GM21528 (cell line): ENCODE measurements at regions not wholly inside any gene's neighbourhood (a gene's known extent, or its start where the extent isn't known, plus 50 kb on each side); places are given as distances from the start of the nearest gene placed in this dataset.

Source experiments
- ATAC-seq: cut with Tn5 transposase; IDR thresholded peaks from one replicate; pipeline ENCODE4 v1.9.1; 2021; ENCODE audit warnings: mild to moderate bottlenecking, moderate library complexity; ENCODE audit not compliant: unreplicated experiment, low FRiP score

DNA sequence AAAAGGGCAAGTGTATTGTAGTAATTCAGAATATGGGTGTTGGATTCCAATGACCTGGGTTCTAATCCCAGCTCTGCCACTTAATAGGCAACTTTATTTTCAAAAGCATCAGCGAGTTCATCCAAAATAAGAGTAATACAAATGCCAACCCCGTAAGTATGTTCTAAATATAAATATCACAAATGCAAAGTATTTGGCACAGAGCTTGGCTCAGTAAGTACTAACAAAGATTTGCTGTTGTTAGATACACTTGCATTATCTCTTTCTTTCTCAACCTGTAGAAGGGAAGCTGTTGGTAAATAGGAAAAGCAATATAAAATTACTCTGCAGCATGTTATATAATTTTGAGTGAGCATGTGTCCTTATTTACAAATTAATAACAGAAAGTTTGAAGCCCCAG lies 1302.6 kb upstream of the FAM98A start:
- ATAC-seq, result no peak

DNA sequence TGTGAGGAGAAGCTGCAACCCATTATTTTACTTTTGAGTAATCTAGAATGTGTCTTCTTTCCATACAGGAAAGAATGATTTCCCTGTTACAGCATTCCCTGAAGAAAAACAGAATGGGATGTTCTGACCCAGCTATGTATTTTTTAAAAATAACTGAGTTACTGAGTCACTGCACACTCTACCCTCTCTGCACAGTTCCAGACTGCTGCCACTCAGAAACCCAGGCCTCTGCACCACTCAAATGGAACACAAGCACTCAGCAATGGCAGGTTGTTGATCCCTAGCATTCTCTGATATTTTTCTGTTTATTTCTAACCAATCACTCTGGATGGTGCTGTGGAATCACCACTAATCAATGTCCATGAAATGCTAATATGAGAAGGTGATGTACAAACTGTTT lies 1300.0 kb upstream of the FAM98A start:
- no peak for ATAC-seq

DNA sequence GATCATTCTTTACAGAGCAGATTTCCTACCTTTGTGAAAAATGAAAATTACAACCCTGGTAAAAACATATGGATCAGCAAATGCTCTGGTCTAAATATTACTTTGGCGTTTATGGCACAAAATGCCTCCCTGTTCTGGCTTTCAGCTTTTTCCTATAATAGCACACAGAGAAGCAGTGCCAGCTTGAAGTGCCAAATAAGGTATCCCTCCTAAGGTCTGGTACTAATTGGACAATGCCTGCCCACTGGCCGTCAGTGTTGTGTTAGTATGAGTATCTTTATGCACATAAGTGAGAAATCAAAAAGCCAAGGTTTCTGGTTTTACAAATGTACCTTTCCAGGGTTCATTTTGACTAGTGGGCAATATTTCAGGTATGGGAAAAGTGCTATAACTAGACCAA lies 1293.7 kb upstream of the FAM98A start:
- no peak for ATAC-seq

DNA sequence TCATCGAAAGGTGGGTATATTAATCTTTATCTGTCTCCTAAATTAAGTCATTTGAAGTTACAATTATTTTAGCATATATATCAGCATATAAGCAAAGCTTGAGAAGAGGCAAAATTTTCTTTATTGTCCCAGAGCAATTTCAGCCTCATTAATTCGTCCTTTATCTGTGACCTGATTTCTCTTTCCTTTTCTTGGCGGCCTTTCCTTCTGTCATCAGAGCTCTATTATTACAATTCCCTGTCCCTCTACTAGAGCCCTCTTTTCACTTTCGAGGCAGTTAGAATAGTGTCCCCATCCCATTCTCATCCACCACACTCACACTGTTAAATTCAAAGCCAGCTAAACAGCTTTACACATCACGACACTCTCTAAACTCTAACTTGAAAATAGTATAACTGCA lies 1293.2 kb upstream of the FAM98A start:
- ATAC-seq, result no peak

DNA sequence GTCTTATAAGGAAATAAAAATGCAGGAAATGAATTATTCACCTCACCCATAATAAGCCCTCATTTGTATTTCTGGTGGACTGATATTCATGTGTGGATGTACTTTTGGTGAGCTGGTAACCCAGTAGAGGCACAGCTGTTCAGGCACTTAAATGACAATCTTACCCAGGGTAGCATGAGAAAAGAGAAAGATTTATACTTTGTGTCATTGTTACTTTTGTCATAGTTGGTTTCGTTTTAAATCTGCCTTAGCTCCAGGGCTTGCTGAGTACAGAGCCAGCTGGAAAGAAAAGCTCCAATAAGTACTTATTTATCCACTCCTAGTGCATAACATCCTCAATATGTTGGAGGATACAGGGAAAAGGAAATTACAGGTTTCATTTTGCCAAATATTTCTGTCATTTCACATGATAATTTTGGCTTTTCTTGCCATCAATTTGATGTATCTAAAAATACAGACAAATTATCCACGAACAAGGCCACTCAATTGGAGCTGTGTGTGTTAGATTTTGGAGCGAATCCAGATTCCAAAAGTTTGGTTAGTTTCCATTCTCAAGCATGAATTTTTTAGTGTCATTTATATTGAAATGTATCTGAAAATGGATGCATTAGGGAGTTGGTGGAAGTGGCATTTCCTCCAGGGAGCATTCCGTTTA lies 1276.1 kb upstream of the FAM98A start:
- no peak for ATAC-seq

DNA sequence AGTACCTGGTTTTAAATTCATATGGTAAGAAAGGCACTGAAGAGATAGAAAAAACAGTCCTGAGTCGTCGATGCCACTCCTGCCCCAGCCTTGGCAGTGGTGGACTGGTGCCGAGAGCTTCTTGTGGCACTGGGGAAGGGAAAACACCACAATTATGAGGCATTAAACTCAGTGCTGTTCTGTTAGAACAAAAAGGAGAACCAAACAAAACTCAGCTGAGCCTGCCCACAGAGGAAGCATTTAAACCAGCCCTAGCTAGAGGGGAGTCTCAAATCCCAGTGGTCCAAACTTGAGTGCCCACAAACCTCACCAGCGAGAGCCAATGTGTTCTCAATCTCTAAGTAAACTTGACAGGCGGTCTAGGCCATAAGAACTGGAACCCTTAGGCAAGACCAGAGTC lies 1254.5 kb upstream of the FAM98A start:
- ATAC-seq, result no peak

DNA sequence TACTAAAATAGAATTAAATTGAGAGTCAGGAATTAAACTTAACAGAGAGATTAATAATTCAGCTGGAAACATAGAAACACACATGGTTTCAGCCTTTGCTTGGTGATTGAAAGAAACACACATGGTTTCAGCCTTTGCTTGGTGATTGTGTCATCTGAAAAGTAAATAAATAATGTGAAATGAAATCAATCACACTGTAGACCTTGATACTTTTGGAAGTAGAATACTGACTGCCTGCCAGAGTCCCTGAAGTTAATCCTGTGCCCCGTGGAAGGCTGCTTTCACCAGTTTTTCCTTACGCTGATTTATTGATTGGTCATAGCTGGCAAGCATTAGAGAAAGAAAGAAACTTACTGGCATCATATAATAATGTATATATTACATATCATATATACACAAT lies 1252.7 kb upstream of the FAM98A start:
- no peak for ATAC-seq

DNA sequence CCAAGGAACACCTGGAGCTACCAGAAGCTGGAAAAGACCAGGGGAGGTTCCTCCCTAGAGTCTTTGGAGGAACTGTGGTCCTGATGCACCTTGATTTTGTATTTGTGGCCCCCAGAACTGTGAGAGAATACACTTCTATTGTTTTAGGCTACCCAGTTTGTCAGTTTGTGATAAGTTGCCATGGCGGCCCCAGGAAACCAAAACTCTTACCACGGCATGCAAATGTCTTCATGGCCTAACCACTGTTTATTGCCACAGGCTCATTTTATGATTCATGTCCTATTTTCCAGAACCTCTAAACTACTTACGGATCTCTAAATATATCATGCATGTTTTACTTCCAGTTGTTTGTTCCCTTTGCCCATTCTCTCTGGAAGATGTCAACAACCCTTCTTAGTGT lies 1250.7 kb upstream of the FAM98A start:
- ATAC-seq, result no peak

DNA sequence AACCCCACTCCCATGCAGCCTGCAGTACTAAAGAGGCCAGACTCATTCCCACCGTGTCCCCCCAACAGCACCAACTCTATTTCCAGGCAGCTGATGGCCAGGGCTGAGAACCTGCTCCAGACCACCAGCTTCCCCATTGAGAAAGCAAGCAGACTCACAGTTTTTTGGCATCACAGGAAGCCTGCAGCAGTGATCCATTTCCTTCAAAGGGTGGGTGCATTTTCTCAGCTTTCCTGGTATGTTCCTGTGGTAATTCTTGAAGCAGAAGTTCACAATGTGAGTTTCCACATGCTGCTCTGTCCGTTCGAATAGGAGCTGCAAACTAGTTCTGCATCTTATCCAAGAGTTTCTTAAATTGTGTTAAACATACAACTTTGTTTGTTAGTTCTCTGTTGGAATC lies 1249.6 kb upstream of the FAM98A start:
- no peak for ATAC-seq

DNA sequence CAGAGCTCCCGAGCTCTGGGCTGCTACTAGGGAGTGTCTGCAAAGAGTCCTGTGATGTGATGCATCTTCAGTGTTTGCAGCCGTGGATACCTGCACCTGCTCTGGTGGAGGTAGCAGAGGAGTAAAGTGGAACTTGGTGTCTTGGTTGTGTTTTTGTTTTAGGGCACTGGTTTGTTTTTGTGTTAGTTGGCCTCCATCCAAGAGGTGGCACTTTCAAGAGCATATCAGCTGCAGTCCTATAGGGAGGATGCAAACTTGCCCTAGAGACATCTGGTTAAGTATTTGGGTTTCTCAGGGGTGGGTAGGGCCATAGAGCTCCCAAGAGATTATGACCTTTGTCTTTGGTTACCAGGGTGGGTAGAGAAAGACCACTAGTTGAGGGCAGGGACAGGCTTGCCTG lies 1249.0 kb upstream of the FAM98A start:
- ATAC-seq, result no peak

DNA sequence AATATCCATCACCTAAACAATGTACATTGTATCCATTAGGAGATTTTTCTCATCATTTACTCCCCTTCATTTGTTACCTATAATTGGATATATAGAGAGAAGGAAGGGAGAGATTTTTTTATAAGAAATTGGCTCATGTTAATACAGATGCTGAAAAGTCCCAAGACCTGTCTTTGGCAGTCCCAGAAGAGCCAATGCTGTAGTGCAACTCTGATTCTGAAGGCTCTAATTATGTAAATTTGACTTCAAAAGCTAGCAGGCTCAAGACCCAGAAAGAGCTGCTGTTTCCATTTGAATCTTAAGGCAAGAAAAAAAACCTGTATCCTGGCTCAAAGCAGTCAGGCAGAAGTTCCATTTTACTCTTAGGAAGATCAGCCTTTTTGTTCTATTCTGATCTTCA lies 1245.5 kb upstream of the FAM98A start:
- ATAC-seq, result no peak

DNA sequence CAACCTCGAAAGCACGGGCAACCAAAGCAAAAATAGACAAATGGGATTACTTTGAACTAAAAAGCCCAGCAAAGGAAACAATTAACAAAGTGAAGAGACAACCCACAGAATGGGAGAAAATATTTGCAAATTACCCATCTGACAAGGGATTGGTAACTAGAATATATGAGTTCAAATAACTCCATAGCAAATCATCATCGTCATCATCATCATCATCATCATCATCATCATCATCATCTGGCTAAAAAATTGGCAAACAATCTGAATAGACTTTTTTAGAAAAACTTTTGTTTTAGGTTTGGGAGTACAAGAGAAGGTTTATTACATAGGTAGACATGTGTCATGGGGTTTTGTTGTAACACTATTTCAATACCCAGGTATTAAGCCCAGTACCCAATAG lies 1239.3 kb upstream of the FAM98A start:
- ATAC-seq, result no peak

DNA sequence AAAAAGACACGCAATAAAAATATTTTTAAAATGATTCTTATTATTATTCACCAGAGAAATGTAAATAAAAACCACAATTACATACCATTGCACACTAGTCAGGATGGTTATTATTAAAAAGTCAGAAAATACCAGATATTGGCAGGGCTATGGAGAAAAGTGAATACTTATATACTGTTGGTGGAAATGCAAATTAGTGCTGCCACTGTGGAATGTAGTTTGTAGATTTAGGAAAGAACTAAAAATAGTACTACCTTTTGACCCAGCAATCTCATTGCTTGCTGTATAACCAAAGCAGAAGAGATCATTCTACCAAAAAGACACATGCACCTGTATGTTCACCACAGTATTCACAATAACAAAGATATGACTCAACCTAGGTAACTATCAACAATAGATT lies 1237.3 kb upstream of the FAM98A start:
- no peak for ATAC-seq

DNA sequence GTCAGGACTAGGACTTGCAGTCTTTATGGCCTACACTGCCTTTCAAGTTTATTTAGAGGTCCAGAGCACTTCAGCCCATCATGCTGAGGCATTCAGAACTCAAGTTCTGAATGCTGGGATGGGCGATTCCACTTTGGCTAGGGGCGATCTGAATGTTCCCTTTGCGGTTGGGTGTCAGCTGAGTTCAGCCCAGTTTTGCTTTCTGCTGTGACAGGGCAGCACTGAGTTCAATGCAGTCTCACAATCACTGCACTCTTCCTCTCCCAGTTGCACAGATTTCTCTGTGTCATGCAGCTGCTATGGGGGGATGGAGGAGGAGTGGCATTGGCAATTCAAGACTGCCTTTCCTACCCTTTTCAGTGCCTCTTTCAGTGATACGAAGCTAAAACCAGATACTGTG lies 1232.0 kb upstream of the FAM98A start:
- no peak for ATAC-seq

DNA sequence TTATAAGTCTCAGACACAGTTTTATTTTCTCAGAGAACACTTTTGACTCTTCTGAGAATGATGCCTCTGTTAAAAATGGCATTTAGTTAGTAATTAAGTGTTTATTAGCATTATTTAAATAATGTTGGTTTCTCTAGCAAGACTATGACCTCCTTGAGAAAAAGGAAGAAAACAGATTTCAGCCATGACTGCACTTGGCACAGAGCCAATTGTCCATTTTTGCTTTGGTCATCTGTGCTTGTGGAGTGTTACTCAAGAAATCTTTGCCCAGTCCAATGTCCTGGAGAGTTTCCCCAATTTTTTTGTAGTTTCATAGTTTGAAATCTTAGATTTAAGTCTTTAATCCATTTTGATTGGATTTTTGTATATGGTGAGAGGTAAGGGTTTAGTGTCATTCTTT lies 1229.4 kb upstream of the FAM98A start:
- no peak for ATAC-seq

DNA sequence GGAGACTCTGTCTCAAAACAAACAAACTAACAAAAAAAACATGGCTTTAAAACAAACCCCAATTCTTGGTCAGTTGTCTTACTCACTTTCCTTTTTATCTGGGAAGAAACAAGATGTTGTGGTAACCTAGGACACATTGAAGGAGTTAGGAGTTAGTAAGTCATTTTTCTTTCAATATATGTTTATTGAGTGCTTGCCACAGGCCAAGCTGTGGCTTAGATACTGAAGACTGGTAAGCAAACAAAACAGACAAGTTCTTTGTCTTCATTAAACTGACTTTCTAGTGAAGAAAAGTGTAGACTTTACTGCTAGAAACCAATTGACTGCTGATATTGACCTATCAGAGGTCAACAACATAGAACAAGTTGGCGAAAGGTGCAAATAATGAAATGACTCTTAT lies 1228.3 kb upstream of the FAM98A start:
- ATAC-seq, result no peak

DNA sequence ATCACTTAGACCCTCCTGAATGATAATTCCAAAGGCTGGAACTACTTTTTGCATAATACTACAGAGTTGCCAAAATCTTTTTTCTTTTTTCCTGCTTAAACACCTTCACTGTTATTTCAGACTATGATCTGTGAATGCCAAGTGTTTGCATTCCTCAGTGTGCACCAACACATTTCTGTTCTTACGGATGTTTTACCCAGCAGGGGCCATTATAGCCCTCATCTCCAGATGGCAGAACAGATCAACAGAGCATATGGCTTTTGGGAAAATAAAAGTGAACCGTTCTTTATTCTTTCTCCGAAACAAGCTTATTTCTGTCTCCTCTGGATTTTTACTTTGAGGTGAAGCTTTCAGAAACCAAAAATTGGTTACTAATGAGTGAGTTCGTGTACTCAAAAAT lies 1226.6 kb upstream of the FAM98A start:
- ATAC-seq, result no peak

DNA sequence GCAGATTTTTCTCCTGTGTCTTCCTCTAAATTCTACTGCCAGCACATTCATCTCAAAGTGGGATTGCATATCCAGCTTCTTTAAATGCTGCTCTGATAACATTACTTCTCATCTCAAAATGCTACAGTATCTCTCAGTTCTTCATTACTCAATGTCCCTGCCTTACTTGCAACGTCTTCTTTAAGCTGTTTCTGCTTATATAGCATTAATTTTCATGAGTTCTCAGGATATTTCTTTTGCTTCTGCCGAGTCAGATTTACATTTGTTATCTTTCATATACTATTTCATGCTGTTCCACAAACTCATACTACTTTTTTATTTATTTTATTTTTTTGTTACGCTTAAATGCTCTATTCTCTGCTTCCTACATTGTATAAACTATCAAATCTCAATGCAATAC lies 1223.5 kb upstream of the FAM98A start:
- no peak for ATAC-seq

DNA sequence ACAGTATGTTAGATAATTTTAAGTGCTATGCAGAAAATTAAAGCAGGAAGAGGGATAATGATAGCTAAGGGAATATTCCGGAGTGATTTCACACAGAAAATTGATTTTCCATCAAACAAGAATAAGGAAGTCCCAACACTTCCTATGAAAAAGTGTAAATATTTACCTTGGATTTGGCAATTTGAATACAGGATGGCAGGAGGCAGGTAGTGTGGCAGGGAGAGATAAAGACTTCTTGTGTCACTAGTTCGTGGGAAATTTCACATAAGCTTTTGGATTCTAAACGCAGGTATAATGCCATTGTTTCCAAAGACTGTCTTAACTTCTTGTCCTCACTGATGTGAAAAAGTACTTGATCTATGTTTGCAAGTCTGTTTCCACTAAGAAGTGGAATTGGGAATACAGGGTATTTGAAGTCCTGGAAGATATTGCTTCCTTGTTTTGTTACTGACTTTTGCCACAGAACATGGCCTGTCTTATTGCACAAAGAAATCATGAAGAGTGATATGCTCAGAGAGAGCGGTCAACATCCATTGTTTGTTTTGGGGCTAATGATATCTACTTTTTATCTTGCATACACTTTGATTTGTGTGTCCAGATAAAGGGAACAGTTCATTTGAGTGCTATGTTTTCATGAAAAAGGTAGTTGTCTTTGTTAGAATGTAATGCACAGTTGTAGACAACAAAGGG lies 1216.1 kb upstream of the FAM98A start:
- ATAC-seq, result no peak

DNA sequence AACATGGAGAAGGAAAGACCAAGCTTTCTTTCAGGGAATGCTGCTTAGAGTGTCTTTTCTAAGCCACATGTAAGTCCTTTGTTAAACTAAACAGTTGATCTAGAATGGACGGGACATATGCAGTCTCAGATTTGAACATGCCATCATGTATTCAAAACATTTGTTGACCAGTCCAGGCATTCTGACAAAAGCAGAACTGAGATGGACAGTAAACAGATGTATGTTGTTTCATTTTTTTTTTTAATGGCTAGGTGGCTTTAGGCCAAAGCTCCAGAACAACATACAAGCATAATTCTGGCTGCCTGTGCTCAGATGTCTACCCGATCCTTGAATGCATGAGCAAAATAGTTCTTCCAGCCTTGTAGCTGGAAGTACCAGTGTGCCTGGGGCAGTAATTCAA lies 1211.4 kb upstream of the FAM98A start:
- no peak for ATAC-seq

DNA sequence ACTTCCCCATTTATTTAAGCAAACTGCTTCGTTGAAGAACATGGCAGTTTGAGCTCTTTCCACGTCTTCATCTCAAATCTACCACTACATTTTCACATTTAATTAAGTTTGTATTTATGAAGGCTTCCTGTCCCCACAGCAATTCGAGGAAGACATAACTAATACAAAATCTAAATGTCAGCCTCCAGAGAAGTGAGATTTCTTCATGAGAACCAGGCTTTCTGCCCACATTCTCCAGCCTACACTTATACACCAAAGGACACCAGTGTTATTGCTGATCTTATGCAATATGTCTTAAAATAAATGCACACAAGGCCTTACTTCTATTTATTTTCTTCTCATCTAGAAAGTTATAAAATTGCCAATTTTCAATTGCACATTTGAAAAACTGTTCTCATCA lies 1209.3 kb upstream of the FAM98A start:
- ATAC-seq, result no peak

DNA sequence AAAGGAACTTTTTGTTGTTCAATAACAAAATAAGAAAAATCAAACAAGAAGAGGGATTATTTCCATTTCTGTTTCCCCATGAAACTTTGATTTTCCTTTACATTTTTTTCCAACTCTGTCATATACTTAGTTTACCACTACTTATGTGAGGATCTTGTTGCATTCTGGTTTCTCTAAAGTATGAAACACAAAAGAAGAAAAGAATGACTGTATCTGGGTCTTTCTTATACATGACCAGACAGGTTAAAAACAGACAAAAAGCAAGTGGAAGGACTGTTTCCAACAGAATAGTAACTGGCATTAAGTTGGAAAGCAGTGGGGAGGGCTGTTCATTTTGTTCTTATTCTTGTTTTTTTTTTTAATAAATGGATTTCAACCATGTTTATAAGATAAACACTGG lies 1207.8 kb upstream of the FAM98A start:
- ATAC-seq, result no peak

DNA sequence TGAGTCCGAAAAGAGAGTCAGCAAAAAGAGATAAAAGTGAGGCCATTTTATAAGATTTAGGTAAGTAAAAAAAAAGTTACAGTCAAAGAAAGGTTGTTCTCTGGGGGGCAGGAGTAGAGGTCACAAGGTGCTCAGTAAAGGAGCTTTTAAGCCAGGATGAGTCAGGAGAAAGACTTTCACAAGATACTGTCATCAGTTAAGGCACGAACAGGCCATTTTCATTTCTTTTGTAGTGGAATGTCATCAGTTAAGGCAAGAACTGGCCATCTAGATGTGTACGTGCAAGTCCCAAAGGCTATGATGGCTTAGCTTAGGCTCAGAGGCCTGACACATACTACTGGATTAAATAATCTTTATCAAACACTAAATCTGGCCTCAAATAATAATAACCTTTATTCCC lies 1207.3 kb upstream of the FAM98A start:
- no peak for ATAC-seq
